PC-9 (cell line): ENCODE measurements at regions not wholly inside any gene's neighbourhood (a gene's known extent, or its start where the extent isn't known, plus 50 kb on each side); places are given as distances from the start of the nearest gene placed in this dataset.

Source experiments
- EZH2 ChIP-seq: fragments of 200-600 bp; sonication (generic); IDR thresholded peaks from 2 replicates; pipeline ENCODE4 v1.8.0; 2017; ENCODE audit warnings: antibody characterized with exemption, low read depth
- TF ChIP-seq, protein P1 (sequence below): fragments of 200-600 bp; sonication (generic); conservative IDR thresholded peaks from 2 replicates; pipeline ENCODE4 v1.6.1; 2017; ENCODE audit warnings: mixed run types, antibody characterized with exemption, mild to moderate bottlenecking, moderate library complexity

DNA sequence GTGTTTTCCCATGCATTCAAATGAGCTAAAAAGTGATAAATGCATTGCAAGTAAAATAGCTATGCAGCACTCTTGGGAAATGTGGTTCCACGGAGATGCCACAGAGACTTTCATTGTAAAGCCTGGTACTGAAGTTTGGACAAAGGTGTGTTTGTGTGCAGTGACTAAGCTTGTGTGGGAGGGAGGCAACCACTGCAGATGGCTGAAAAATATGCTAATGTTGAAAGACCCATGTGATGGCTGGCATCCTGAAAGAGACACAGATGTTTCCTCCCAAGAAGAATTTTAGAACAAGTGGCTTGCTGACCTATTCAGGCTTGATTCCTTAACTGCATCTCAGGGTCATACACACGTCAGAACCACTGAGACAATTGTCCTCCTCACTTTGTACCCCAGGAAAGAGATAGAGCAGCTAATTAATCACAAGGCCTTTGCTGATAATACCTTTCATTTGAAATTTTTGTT is 73.8 kb downstream of the FAM76B start:
- TF ChIP-seq EZH2 = no peak
- TF ChIP-seq, protein P1, sequence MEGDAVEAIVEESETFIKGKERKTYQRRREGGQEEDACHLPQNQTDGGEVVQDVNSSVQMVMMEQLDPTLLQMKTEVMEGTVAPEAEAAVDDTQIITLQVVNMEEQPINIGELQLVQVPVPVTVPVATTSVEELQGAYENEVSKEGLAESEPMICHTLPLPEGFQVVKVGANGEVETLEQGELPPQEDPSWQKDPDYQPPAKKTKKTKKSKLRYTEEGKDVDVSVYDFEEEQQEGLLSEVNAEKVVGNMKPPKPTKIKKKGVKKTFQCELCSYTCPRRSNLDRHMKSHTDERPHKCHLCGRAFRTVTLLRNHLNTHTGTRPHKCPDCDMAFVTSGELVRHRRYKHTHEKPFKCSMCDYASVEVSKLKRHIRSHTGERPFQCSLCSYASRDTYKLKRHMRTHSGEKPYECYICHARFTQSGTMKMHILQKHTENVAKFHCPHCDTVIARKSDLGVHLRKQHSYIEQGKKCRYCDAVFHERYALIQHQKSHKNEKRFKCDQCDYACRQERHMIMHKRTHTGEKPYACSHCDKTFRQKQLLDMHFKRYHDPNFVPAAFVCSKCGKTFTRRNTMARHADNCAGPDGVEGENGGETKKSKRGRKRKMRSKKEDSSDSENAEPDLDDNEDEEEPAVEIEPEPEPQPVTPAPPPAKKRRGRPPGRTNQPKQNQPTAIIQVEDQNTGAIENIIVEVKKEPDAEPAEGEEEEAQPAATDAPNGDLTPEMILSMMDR = no peak
